Endothelial cell of umbilical vein (primary cell): ENCODE measurements at regions not wholly inside any gene's neighbourhood (a gene's known extent, or its start where the extent isn't known, plus 50 kb on each side); places are given as distances from the start of the nearest gene placed in this dataset.

ENCODE experiments used
- BruUV-seq: library from RNA; stranded (reverse); fragments of 400-500 nt; replicated peaks from 2 replicates; lab custom pipeline; 2021; lab: Mats Ljungman, UMichigan
- CTCF ChIA-PET: fragments of 300-600, 350-600 bp; sonication (Branson Sonifier 250); formaldehyde crosslinking; loops from one replicate; lab custom pipeline; 2021; ENCODE audit warnings: antibody characterized with exemption, inconsistent platforms; lab: Charles Lee
- POLR2A ChIA-PET: fragments of 300-600, 350-600 bp; sonication (Branson Sonifier 250); formaldehyde crosslinking; loops from one replicate; lab custom pipeline; 2021; ENCODE audit warnings: antibody characterized with exemption, inconsistent platforms; lab: Charles Lee
- DNase-seq: peaks from one replicate; pipeline ENCODE4 v3.0.0-alpha.2; 2011; ENCODE audit warnings: low read depth, low spot score
- FAIRE-seq: peaks from 2 replicates; lab custom pipeline; 2011; peaks lifted over from hg19 to GRCh38; lab: Jason Lieb, UNC
- H2AFZ ChIP-seq: 2 replicates; pipeline ENCODE4 v1.6.0; 2012; ENCODE audit warnings: low read depth, low read length, control low read depth, inconsistent platforms
- H3K27ac ChIP-seq: 2 replicates; pipeline ENCODE4 v1.5.1; 2011; ENCODE audit warnings: low read depth, mild to moderate bottlenecking, control low read depth, low read length, moderate library complexity; ENCODE audit not compliant: insufficient read depth
- H3K27me3 ChIP-seq, 2 experiments: 2 replicates each; pipeline versions ENCODE4 v1.6.0 to v1.6.1; 2011; ENCODE audit warnings: low read length in 2 of 2, mixed read lengths in 1 of 2; ENCODE audit not compliant: control insufficient read depth in 2 of 2, insufficient read depth in 2 of 2
- H3K36me3 ChIP-seq, 2 experiments: 2 replicates in 1 of 2; 3 replicates in 1 of 2; pipeline ENCODE4 v1.5.1; 2011; ENCODE audit warnings: low read length in 2 of 2, mild to moderate bottlenecking in 1 of 2, moderate library complexity in 1 of 2; ENCODE audit not compliant: control insufficient read depth in 2 of 2, insufficient read depth in 2 of 2; ENCODE audit errors: extremely low read depth in 1 of 2
- H3K4me1 ChIP-seq: 3 replicates; pipeline ENCODE4 v1.5.1; 2011; ENCODE audit warnings: mild to moderate bottlenecking, low read length; ENCODE audit not compliant: control insufficient read depth, insufficient read depth; ENCODE audit errors: extremely low read depth
- H3K4me2 ChIP-seq: 2 replicates; pipeline ENCODE4 v1.6.1; 2011; ENCODE audit warnings: low read length, control low read depth, mixed read lengths; ENCODE audit not compliant: insufficient read depth
- H3K4me3 ChIP-seq, 3 experiments: fragments of 200-600 bp in 1 of 3; sonication (generic), shearing (Covaris generic) in 1 of 3; replicated peaks in 1 of 3; 2 replicates each; pipeline ENCODE4 v1.5.1; 2011 to 2016; ENCODE audit warnings: control low read depth in 3 of 3, low read length in 3 of 3, mild to moderate bottlenecking in 2 of 3, inconsistent platforms in 1 of 3, low read depth in 1 of 3, moderate library complexity in 1 of 3; ENCODE audit not compliant: insufficient read depth in 1 of 3
- H3K79me2 ChIP-seq: 2 replicates; pipeline ENCODE4 v1.6.0; 2012; ENCODE audit warnings: low read length, inconsistent platforms; ENCODE audit not compliant: control insufficient read depth, insufficient read depth
- H3K9ac ChIP-seq: replicated peaks from 2 replicates; pipeline ENCODE3; 2011; ENCODE audit warnings: low read length, control low read depth; ENCODE audit not compliant: insufficient read depth; ENCODE audit errors: extremely low read depth
- H3K9me1 ChIP-seq: replicated peaks from 3 replicates; pipeline ENCODE4 v1.6.0; 2011; ENCODE audit warnings: mild to moderate bottlenecking, low read length; ENCODE audit not compliant: control insufficient read depth, insufficient read depth; ENCODE audit errors: extremely low read depth
- H3K9me3 ChIP-seq: replicated peaks from 2 replicates; pipeline ENCODE4 v1.5.1; 2012; ENCODE audit warnings: low read length, inconsistent platforms; ENCODE audit not compliant: control insufficient read depth, insufficient read depth
- H4K20me1 ChIP-seq: replicated peaks from 2 replicates; pipeline ENCODE3; 2011; ENCODE audit warnings: mild to moderate bottlenecking, low read length; ENCODE audit not compliant: control insufficient read depth, insufficient read depth; ENCODE audit errors: extremely low read depth
- EZH2 ChIP-seq: IDR thresholded peaks from 2 replicates; pipeline ENCODE4 v1.6.1; 2012; ENCODE audit warnings: borderline replicate concordance, low read depth, mild to moderate bottlenecking, moderate library complexity, low read length, inconsistent platforms; ENCODE audit not compliant: severe bottlenecking
- FOS ChIP-seq: IDR thresholded peaks from 2 replicates; pipeline ENCODE4 v1.6.1; 2011; ENCODE audit warnings: mild to moderate bottlenecking, low read length, moderate library complexity, borderline replicate concordance; ENCODE audit not compliant: insufficient read depth
- GATA2 ChIP-seq: IDR thresholded peaks from 2 replicates; pipeline ENCODE4 v1.7.0; 2011; ENCODE audit warnings: low read depth, mild to moderate bottlenecking, moderate library complexity, mixed read lengths, low read length; ENCODE audit not compliant: insufficient read length, insufficient read depth
- JUN ChIP-seq: IDR thresholded peaks from 2 replicates; pipeline ENCODE4 v1.6.1; 2011; ENCODE audit warnings: borderline replicate concordance, low read depth; ENCODE audit not compliant: insufficient read length, insufficient read depth
- MYC ChIP-seq: IDR thresholded peaks from one replicate; pipeline ENCODE4 v1.6.1; 2011; ENCODE audit warnings: mild to moderate bottlenecking, low read depth, low read length
- POLR2A ChIP-seq: IDR thresholded peaks from 2 replicates; pipeline ENCODE4 v1.6.1; 2012; ENCODE audit warnings: low read depth, mild to moderate bottlenecking, control low read depth, low read length
- POLR2AphosphoS5 ChIP-seq: IDR thresholded peaks from 2 replicates; pipeline ENCODE4 v1.6.1; 2012; ENCODE audit warnings: low read depth, mild to moderate bottlenecking, control low read depth, low read length, moderate library complexity; ENCODE audit not compliant: insufficient read depth
- dilution Hi-C: fragments of 300-500 bp; cut with MboI; formaldehyde crosslinking; loops from one replicate; pipeline ENCODE4 v1.15.0; 2019; ENCODE audit warnings: low sequenced_read_pairs; ENCODE audit not compliant: extremely low pct_ligation_motif_present
- intact Hi-C: fragments of 100-400 bp; cut with micrococcal nuclease; formaldehyde crosslinking; loops from one replicate; pipeline ENCODE4 v1.10.0; 2022
- TF ChIP-seq, protein P1 (sequence below), 2 donors: IDR thresholded peaks; 1 replicate in 1 of 2; 2 replicates in 1 of 2; pipeline ENCODE4 v1.5.1; 2011; ENCODE audit warnings: low read length in 2 of 2, mild to moderate bottlenecking in 2 of 2, moderate library complexity in 2 of 2, control low read depth in 1 of 2, inconsistent platforms in 1 of 2, low read depth in 1 of 2; ENCODE audit not compliant: insufficient read depth in 1 of 2; ENCODE audit errors: extremely low read depth in 1 of 2
- TF ChIP-seq, protein P2 (sequence below): IDR thresholded peaks from 2 replicates; pipeline ENCODE4 v1.6.1; 2011; ENCODE audit not compliant: insufficient read depth, insufficient read length

DNA sequence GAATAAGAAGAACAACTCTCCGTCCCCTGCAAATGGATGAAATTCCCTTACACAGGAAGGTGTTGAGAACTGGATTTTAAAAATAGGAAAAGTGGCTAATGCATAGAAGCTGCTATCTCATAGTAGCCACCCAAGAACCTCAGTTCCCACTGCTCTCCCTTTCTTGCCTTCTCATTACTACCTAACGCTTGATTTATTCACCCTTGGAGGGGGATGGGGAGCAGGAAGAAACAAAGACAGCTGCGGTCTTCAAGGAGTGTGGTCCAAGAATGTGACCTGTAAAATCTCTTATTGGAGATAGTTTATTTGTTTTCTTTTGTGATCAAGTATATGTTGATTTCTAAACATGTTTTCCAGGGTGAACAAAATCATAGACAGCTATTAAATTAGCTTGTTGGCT lies 274.1 kb upstream of the CTNNB1 start:
- Histone ChIP-seq H3K9me3 (no peaks in the 10 kb centered on the region), H3K4me2 (no peak overlapping the region), H3K79me2 (no peaks in the 10 kb centered on the region), H2AFZ (no peak overlapping the region), H3K9me1 (no peaks in the 10 kb centered on the region), H3K27ac (no peak overlapping the region), H3K4me1 (peaks cover 4% of the 10 kb centered on the region), H3K36me3 (no peaks in the 10 kb centered on the region), H3K4me3 (no peak overlapping the region), H3K9ac (no peak overlapping the region), H3K27me3 (no peaks in the 10 kb centered on the region), H4K20me1 (no peaks in the 10 kb centered on the region)
- FAIRE-seq = no peak
- intact Hi-C loops (no loop called here), dilution Hi-C loops (no loop called here)
- no peak for TF ChIP-seq FOS
- TF ChIP-seq, protein P1, sequence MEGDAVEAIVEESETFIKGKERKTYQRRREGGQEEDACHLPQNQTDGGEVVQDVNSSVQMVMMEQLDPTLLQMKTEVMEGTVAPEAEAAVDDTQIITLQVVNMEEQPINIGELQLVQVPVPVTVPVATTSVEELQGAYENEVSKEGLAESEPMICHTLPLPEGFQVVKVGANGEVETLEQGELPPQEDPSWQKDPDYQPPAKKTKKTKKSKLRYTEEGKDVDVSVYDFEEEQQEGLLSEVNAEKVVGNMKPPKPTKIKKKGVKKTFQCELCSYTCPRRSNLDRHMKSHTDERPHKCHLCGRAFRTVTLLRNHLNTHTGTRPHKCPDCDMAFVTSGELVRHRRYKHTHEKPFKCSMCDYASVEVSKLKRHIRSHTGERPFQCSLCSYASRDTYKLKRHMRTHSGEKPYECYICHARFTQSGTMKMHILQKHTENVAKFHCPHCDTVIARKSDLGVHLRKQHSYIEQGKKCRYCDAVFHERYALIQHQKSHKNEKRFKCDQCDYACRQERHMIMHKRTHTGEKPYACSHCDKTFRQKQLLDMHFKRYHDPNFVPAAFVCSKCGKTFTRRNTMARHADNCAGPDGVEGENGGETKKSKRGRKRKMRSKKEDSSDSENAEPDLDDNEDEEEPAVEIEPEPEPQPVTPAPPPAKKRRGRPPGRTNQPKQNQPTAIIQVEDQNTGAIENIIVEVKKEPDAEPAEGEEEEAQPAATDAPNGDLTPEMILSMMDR (IDR thresholded peaks at IDR 0.05; ENCODE audit: extremely low read depth in 1 of 2, insufficient read depth in 1 of 2, low read depth in 1 of 2, low read length in 2 of 2) = no peak
- TF ChIP-seq GATA2 = no peak
- no peak for TF ChIP-seq MYC
- no peak for TF ChIP-seq POLR2AphosphoS5
- no peak for TF ChIP-seq POLR2A
- no peak for TF ChIP-seq JUN
- no peak for TF ChIP-seq EZH2
- TF ChIP-seq, protein P2, sequence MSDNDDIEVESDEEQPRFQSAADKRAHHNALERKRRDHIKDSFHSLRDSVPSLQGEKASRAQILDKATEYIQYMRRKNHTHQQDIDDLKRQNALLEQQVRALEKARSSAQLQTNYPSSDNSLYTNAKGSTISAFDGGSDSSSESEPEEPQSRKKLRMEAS = no peak
- POLR2A ChIA-PET = no interaction called here
- CTCF ChIA-PET = no interaction called here
- no TSS peak for BruUV-seq
- DNase-seq = no peak
